Liver (tissue), 8 donors: ENCODE measurements at regions not wholly inside any gene's neighbourhood (a gene's known extent, or its start where the extent isn't known, plus 50 kb on each side); places are given as distances from the start of the nearest gene placed in this dataset.

Experiments
- DNase-seq: peaks from one replicate; pipeline ENCODE4 v3.0.0-alpha.2; 2017; ENCODE audit warnings: low spot score
- H3K27ac ChIP-seq, 2 donors: one replicate each; pipeline ENCODE4 v1.7.0; 2013; ENCODE audit warnings: inconsistent platforms in 2 of 2, low read length in 2 of 2, control low read depth in 1 of 2, low read depth in 1 of 2, mild to moderate bottlenecking in 1 of 2
- H3K27me3 ChIP-seq, 4 donors: one replicate each; pipeline versions ENCODE4 v1.6.1 to v1.7.0; 2013; ENCODE audit warnings: low read length in 3 of 4, inconsistent platforms in 1 of 4, mild to moderate bottlenecking in 1 of 4, moderate library complexity in 1 of 4; ENCODE audit not compliant: control insufficient read depth in 4 of 4, insufficient read depth in 4 of 4
- H3K36me3 ChIP-seq, 4 donors: one replicate each; pipeline versions ENCODE4 v1.6.1 to v1.7.0; 2013; ENCODE audit warnings: low read length in 3 of 4, mild to moderate bottlenecking in 3 of 4, low read depth in 1 of 4, moderate library complexity in 1 of 4; ENCODE audit not compliant: control insufficient read depth in 4 of 4, insufficient read depth in 3 of 4
- H3K4me1 ChIP-seq, 4 donors: one replicate each; pipeline versions ENCODE4 v1.6.1 to v1.7.0; 2013; ENCODE audit warnings: low read length in 3 of 4, mild to moderate bottlenecking in 3 of 4, moderate library complexity in 1 of 4; ENCODE audit not compliant: control insufficient read depth in 4 of 4, insufficient read depth in 4 of 4
- H3K4me3 ChIP-seq, 3 donors: one replicate each; pipeline versions ENCODE4 v1.6.1 to v1.7.0; 2013; ENCODE audit warnings: low read length in 3 of 3, control low read depth in 1 of 3, low read depth in 1 of 3, mild to moderate bottlenecking in 1 of 3
- H3K9ac ChIP-seq, 2 donors: one replicate each; pipeline ENCODE4 v1.7.0; 2013; ENCODE audit warnings: low read length in 2 of 2, mild to moderate bottlenecking in 2 of 2, moderate library complexity in 2 of 2, control low read depth in 1 of 2, low read depth in 1 of 2
- H3K9me3 ChIP-seq, 4 donors: one replicate each; pipeline versions ENCODE4 v1.6.1 to v1.7.0; 2013; ENCODE audit warnings: low read length in 3 of 4; ENCODE audit not compliant: control insufficient read depth in 4 of 4
- EGR1 ChIP-seq, 2 donors: IDR thresholded peaks; 2 replicates each; pipeline ENCODE4 v1.6.1; 2016 to 2018; ENCODE audit warnings: antibody characterized with exemption in 2 of 2, low read depth in 2 of 2
- FOXA1 ChIP-seq: IDR thresholded peaks from 2 replicates; pipeline ENCODE4 v1.6.1; 2016; ENCODE audit warnings: antibody characterized with exemption
- FOXA2 ChIP-seq: IDR thresholded peaks from 2 replicates; pipeline ENCODE4 v1.6.1; 2016; ENCODE audit warnings: antibody characterized with exemption
- HNF4A ChIP-seq, 2 donors: conservative IDR thresholded peaks; 2 replicates each; pipeline ENCODE4 v1.6.1; 2016; ENCODE audit warnings: antibody characterized with exemption in 2 of 2, mild to moderate bottlenecking in 2 of 2
- HNF4G ChIP-seq: IDR thresholded peaks from 2 replicates; pipeline ENCODE4 v1.6.1; 2016; ENCODE audit warnings: antibody characterized with exemption
- JUND ChIP-seq, 2 donors: IDR thresholded peaks; 2 replicates each; pipeline ENCODE4 v1.6.1; 2016; ENCODE audit warnings: antibody characterized with exemption in 2 of 2
- NR2F2 ChIP-seq: IDR thresholded peaks from 2 replicates; pipeline ENCODE4 v1.6.1; 2016; ENCODE audit warnings: antibody characterized with exemption
- RAD21 ChIP-seq, 2 donors: IDR thresholded peaks; 2 replicates each; pipeline ENCODE4 v1.6.1; 2016; ENCODE audit warnings: antibody characterized with exemption in 2 of 2, mild to moderate bottlenecking in 2 of 2
- RXRA ChIP-seq, 2 donors: IDR thresholded peaks; 2 replicates each; pipeline ENCODE4 v1.6.1; 2017 to 2018; ENCODE audit warnings: antibody characterized with exemption in 2 of 2, mild to moderate bottlenecking in 1 of 2
- SP1 ChIP-seq: IDR thresholded peaks from 2 replicates; pipeline ENCODE4 v1.6.1; 2018; ENCODE audit warnings: antibody characterized with exemption, mild to moderate bottlenecking
- TAF1 ChIP-seq: conservative IDR thresholded peaks from 2 replicates; pipeline ENCODE4 v1.6.1; 2016; ENCODE audit warnings: antibody characterized with exemption, mild to moderate bottlenecking
- WGBS: extraction: QIAGEN DNeasy Blood & Tissue Kit; methylation state at CpG from one replicate; pipeline ENCODE4 v1.1.7; 2013; 5-methylcytosine and 5-hydroxymethylcytosine counted together
- TF ChIP-seq, protein P1 (sequence below): fragments of 150-350 bp; IDR thresholded peaks from 2 replicates; pipeline ENCODE4 v1.5.1; 2017; ENCODE audit warnings: improper control_type of control experiment, low read depth, low read length; ENCODE audit not compliant: missing input control
- TF ChIP-seq, protein P2 (sequence below): IDR thresholded peaks from 2 replicates; pipeline ENCODE4 v1.6.1; 2016; ENCODE audit warnings: antibody characterized with exemption
- TF ChIP-seq, protein P3 (sequence below): IDR thresholded peaks from 2 replicates; pipeline ENCODE4 v1.6.1; 2016; ENCODE audit warnings: antibody characterized with exemption
- donor health status: healthy.
- donor health status: healthy.
- donor health status: healthy.
- donor health status: healthy.
- donor health status: healthy.

DNA sequence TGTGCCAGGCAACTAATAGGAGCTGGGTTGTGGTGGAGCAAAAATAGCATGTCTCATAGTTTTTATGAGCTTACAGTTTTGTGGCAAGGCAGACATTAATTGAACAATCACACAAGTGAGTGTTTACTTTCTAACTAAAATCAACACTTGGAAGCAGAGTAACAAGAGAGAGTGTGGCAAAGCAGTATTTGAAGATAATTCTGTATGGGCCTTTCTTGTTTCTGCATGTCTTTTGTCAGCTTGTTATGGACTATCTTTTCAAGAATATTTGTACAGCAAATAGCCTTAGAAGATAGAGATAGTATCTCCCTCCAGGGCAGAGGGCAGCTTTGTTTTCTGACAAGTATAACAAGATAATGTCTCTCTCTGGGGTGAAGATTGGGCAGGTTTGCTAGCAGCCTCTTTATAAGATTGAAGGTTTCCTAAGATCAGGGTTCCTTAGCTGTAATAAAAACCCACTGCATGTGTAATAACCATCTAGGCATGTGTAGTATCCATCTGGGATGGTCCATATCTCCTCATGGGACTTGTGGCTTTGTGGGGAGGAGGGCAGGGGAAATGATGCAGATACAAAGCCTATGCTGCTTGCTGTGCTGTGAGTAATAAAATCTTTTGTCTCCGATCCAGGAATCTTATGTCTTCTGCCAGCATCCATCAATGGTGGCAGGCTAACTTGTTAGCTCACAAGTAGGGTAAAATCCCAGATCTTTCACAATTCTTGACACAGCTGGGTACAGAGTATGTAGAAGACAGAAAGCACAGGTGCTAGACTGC, 479.9 kb downstream of the KDM4C start:
- Histone ChIP-seq H3K9me3 (peaks cover 0 to 4% (median under 1%) of the 10 kb centered on the region in 4 donors), H3K4me3 (no peak overlapping the region), H3K36me3 (no peaks in the 10 kb centered on the region), H3K4me1 (no peaks in the 10 kb centered on the region), H3K27ac (no peak overlapping the region), H3K9ac (no peak overlapping the region), H3K27me3 (no peaks in the 10 kb centered on the region)
- TF ChIP-seq HNF4G = no peak
- no peak for TF ChIP-seq NR2F2
- TF ChIP-seq, protein P1, sequence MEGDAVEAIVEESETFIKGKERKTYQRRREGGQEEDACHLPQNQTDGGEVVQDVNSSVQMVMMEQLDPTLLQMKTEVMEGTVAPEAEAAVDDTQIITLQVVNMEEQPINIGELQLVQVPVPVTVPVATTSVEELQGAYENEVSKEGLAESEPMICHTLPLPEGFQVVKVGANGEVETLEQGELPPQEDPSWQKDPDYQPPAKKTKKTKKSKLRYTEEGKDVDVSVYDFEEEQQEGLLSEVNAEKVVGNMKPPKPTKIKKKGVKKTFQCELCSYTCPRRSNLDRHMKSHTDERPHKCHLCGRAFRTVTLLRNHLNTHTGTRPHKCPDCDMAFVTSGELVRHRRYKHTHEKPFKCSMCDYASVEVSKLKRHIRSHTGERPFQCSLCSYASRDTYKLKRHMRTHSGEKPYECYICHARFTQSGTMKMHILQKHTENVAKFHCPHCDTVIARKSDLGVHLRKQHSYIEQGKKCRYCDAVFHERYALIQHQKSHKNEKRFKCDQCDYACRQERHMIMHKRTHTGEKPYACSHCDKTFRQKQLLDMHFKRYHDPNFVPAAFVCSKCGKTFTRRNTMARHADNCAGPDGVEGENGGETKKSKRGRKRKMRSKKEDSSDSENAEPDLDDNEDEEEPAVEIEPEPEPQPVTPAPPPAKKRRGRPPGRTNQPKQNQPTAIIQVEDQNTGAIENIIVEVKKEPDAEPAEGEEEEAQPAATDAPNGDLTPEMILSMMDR = no peak
- TF ChIP-seq TAF1 = no peak
- no peak for TF ChIP-seq SP1
- TF ChIP-seq JUND (IDR thresholded peaks at IDR 0.05) = no peak
- no peak for DNase-seq
- 74% methylated on average over 1 of the region's 1 CpG for WGBS

DNA sequence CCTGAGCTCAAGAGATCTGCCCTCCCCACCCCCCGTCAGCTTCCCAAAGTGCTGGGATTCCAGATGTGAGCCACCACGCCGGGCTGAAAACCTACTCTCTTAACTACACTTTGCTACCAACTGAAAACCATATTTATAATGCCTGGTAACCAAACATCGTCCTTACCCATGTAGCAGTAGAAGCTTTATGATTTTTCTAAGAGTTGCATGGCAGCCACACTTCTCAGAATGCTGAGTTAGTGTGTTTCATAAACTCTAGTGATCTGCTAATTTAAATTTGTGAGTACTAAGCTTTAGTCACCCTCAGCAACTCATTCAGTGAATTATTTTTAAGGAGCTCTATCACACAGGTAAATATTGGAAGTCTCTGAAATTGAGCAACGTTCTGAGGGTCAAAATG, 478.4 kb downstream of the KDM4C start:
- TF ChIP-seq RAD21 (IDR thresholded peaks at IDR 0.05) (no peak), HNF4A (conservative IDR thresholded peaks at IDR 0.05) (no peak), NR2F2 (no peak), RXRA (IDR thresholded peaks at IDR 0.05) (no peak), FOXA1 (no peak), EGR1 (IDR thresholded peaks at IDR 0.05; ENCODE audit: low read depth in 2 of 2) (no peak), SP1 (no peak), JUND (IDR thresholded peaks at IDR 0.05) (no peak), FOXA2 (no peak), TAF1 (no peak)
- TF ChIP-seq, protein P2, sequence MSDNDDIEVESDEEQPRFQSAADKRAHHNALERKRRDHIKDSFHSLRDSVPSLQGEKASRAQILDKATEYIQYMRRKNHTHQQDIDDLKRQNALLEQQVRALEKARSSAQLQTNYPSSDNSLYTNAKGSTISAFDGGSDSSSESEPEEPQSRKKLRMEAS = no peak
- TF ChIP-seq, protein P3, sequence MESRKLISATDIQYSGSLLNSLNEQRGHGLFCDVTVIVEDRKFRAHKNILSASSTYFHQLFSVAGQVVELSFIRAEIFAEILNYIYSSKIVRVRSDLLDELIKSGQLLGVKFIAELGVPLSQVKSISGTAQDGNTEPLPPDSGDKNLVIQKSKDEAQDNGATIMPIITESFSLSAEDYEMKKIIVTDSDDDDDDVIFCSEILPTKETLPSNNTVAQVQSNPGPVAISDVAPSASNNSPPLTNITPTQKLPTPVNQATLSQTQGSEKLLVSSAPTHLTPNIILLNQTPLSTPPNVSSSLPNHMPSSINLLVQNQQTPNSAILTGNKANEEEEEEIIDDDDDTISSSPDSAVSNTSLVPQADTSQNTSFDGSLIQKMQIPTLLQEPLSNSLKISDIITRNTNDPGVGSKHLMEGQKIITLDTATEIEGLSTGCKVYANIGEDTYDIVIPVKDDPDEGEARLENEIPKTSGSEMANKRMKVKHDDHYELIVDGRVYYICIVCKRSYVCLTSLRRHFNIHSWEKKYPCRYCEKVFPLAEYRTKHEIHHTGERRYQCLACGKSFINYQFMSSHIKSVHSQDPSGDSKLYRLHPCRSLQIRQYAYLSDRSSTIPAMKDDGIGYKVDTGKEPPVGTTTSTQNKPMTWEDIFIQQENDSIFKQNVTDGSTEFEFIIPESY = no peak
- TF ChIP-seq, protein P1 = no peak
- 73% methylated on average over 5 of the region's 5 CpGs for WGBS
- H3K4me1 ChIP-seq = no peaks in the 10 kb centered on the region
- H3K9me3 ChIP-seq = peaks cover 0 to 4% (median under 1%) of the 10 kb centered on the region in 4 donors
- no peak overlapping the region for H3K4me3 ChIP-seq
- H3K27ac ChIP-seq = no peak overlapping the region
- H3K27me3 ChIP-seq = no peaks in the 10 kb centered on the region
- no peak for DNase-seq
- no peaks in the 10 kb centered on the region for H3K36me3 ChIP-seq
- no peak overlapping the region for H3K9ac ChIP-seq
